Stimulated activated CD8-positive, alpha-beta memory T cell treated with anti-CD3 and anti-CD28 coated beads, Interleukin-12 subunit alpha, Interleukin-12 subunit beta, amount 100 ng/mL, for 4 hours (primary cell): ENCODE measurements at regions not wholly inside any gene's neighbourhood (a gene's known extent, or its start where the extent isn't known, plus 50 kb on each side); places are given as distances from the start of the nearest gene placed in this dataset.
"Not testable (repeated sequence)": the region's sequence is repeated elsewhere in the genome, so short reads cannot be mapped to it uniquely, and the experiment has no call there.

ENCODE experiments used
- DNase-seq: peaks from one replicate; pipeline ENCODE4 v3.0.0-alpha.2; 2020; ENCODE audit warnings: low read depth

GRCh38 chr11:87970762-87971161 lies 204.5 kb downstream of the RAB38 start:
- no peak for DNase-seq

- DNase-seq = no peak
These were observed 207.8 kb downstream of the RAB38 start for GRCh38 chr11:87967459-87967858.

GRCh38 chr11:87966694-87967093 lies 208.5 kb downstream of the RAB38 start:
- DNase-seq = no peak

GRCh38 chr11:87966216-87966615 lies 209.0 kb downstream of the RAB38 start:
- no peak for DNase-seq

- no peak for DNase-seq
These were observed 213.6 kb downstream of the RAB38 start for GRCh38 chr11:87961606-87962005.

- no peak for DNase-seq
These were observed 217.3 kb downstream of the RAB38 start for GRCh38 chr11:87957961-87958360.

- DNase-seq = no peak
These were observed 220.8 kb downstream of the RAB38 start for GRCh38 chr11:87954476-87954875.

GRCh38 chr11:87942786-87943185 lies 232.5 kb downstream of the RAB38 start:
- no peak for DNase-seq

GRCh38 chr11:87934182-87934581 lies 241.1 kb downstream of the RAB38 start:
- no peak for DNase-seq

GRCh38 chr11:87926250-87926970 lies 248.8 kb downstream of the RAB38 start:
- DNase-seq = no peak

- no peak for DNase-seq
These were observed 251.1 kb downstream of the RAB38 start for GRCh38 chr11:87924125-87924524.

GRCh38 chr11:87917111-87917510 lies 258.1 kb downstream of the RAB38 start:
- no peak for DNase-seq

GRCh38 chr11:87909178-87909577 lies 266.1 kb downstream of the RAB38 start:
- DNase-seq = no peak

- DNase-seq = no peak
These were observed 267.2 kb downstream of the RAB38 start for GRCh38 chr11:87908086-87908485.

GRCh38 chr11:87903345-87903744 lies 271.9 kb downstream of the RAB38 start:
- no peak for DNase-seq

GRCh38 chr11:87901341-87901740 lies 273.9 kb downstream of the RAB38 start:
- DNase-seq = no peak

- no peak for DNase-seq
These were observed 277.3 kb downstream of the RAB38 start for GRCh38 chr11:87897921-87898320.

- DNase-seq = no peak
These were observed 278.2 kb downstream of the RAB38 start for GRCh38 chr11:87897071-87897470.

- no peak for DNase-seq
These were observed 280.3 kb downstream of the RAB38 start for GRCh38 chr11:87894961-87895360.

GRCh38 chr11:87892291-87892690 lies 283.0 kb downstream of the RAB38 start:
- DNase-seq = no peak

GRCh38 chr11:87889126-87889525 lies 286.1 kb downstream of the RAB38 start:
- DNase-seq = no peak

GRCh38 chr11:87885084-87885483 lies 290.2 kb downstream of the RAB38 start:
- DNase-seq = not testable (repeated sequence)

- DNase-seq = no peak
These were observed 296.1 kb downstream of the RAB38 start for GRCh38 chr11:87879118-87879517.

GRCh38 chr11:87878373-87878825 lies 296.8 kb downstream of the RAB38 start:
- no peak for DNase-seq
